ENCODE measurements at regions not wholly inside any gene's neighbourhood (a gene's known extent, or its start where the extent isn't known, plus 50 kb on each side); places are given as distances from the start of the nearest gene placed in this dataset.

DNA sequence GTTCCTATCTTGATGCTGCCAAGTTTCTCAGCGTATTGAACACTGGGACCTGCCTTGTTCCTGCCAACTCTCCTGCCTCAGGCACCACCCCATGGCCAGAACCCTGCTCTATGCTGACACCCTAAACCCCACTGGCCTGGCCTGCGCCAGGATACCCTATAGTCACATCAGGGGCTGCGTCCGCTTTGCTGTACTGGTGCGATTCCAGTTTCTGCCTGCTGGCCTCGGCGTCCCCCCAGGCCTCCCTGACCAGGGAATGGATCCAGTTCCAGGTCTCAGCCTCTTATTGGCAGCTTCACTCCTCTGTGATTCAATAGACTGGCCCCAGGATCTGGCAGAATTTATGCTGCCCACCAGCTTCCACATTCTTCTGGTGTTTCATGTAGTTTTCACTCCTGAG lies 55.0 kb downstream of the GPR6 start:
- H3K36me3 ChIP-seq (ENCODE audit: control insufficient read depth in 2 of 2, insufficient read depth in 2 of 2, low read length in 2 of 2), result no peaks in the 10 kb centered on the region
- no peaks in the 10 kb centered on the region for H3K27me3 ChIP-seq (ENCODE audit: control insufficient read depth in 2 of 2, insufficient read depth in 2 of 2, low read length in 2 of 2)
- no peaks in the 10 kb centered on the region for H3K4me1 ChIP-seq (ENCODE audit: control insufficient read depth in 2 of 2, insufficient read depth in 2 of 2, low read length in 2 of 2)
- H3K27ac ChIP-seq (ENCODE audit: low read depth in 2 of 2, low read length in 2 of 2), result no peak overlapping the region
- no peak overlapping the region for H3K4me3 ChIP-seq (ENCODE audit: low read length in 2 of 2)
- no peaks in the 10 kb centered on the region for H3K9me3 ChIP-seq (ENCODE audit: control insufficient read depth in 2 of 2, low read length in 2 of 2)
- H3K9ac ChIP-seq (ENCODE audit: low read depth in 1 of 2, low read length in 2 of 2), result no peak overlapping the region

DNA sequence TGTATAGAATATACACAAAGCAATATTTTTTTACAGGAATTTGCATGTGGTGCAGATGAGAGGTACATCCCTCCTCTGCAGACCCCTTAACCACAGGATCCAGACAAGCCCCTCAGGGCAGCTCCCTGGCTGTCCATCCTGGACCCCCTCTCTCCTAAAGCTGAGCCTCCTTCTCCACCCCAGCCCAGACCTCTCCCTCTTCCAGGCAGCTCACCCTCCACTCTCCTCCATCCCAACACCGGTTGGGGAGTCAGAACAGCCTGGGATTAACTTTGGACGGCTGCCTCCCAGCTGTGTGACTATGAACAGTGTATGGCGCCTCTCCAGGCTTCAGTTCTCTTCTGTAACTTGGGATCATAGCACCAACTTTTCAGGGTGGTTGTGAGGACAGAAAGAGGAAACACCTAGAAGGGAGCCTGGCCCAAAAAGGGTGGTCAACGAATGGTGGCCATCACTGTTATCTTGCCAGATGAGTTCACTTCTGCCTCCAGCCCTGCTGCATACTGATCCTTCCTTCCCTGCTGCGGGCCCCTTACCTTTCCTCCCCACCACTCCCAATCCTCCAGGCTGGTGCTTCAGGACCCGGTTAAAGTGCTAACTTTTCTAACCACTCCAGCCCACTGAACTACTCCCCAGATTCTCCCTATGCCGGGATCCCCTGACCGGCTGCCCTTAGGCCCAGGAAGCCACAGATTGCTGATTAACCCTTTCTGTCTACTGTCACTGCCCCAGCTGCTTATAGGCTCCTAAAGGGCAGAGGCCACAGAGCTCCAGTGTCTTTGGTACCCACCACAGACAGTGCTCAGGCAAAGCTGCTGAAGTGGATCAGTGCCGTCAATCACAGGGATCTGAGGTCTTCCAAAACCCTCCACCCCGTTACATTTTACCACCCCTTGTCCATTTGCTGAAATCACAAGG lies 55.9 kb downstream of the GPR6 start:
- Histone ChIP-seq H3K4me3 (ENCODE audit: low read length in 2 of 2) (no peak overlapping the region), H3K9ac (ENCODE audit: low read depth in 1 of 2, low read length in 2 of 2) (no peak overlapping the region), H3K27me3 (ENCODE audit: control insufficient read depth in 2 of 2, insufficient read depth in 2 of 2, low read length in 2 of 2) (no peaks in the 10 kb centered on the region), H3K27ac (ENCODE audit: low read depth in 2 of 2, low read length in 2 of 2) (no peak overlapping the region), H3K36me3 (ENCODE audit: control insufficient read depth in 2 of 2, insufficient read depth in 2 of 2, low read length in 2 of 2) (no peaks in the 10 kb centered on the region), H3K9me3 (ENCODE audit: control insufficient read depth in 2 of 2, low read length in 2 of 2) (no peaks in the 10 kb centered on the region), H3K4me1 (ENCODE audit: control insufficient read depth in 2 of 2, insufficient read depth in 2 of 2, low read length in 2 of 2) (no peaks in the 10 kb centered on the region)

GRCh38 chr6:110034667-110035036 lies 56.5 kb downstream of the GPR6 start:
- no peak overlapping the region for H3K4me3 ChIP-seq (ENCODE audit: low read length in 2 of 2)
- no peak overlapping the region for H3K9ac ChIP-seq (ENCODE audit: low read depth in 1 of 2, low read length in 2 of 2)
- H3K36me3 ChIP-seq (ENCODE audit: control insufficient read depth in 2 of 2, insufficient read depth in 2 of 2, low read length in 2 of 2), result no peaks in the 10 kb centered on the region
- H3K4me1 ChIP-seq (ENCODE audit: control insufficient read depth in 2 of 2, insufficient read depth in 2 of 2, low read length in 2 of 2), result peaks cover 0 to 3% of the 10 kb centered on the region in 2 donors
- H3K27me3 ChIP-seq (ENCODE audit: control insufficient read depth in 2 of 2, insufficient read depth in 2 of 2, low read length in 2 of 2), result no peaks in the 10 kb centered on the region
- H3K27ac ChIP-seq (ENCODE audit: low read depth in 2 of 2, low read length in 2 of 2), result no peak overlapping the region
- no peaks in the 10 kb centered on the region for H3K9me3 ChIP-seq (ENCODE audit: control insufficient read depth in 2 of 2, low read length in 2 of 2)

DNA sequence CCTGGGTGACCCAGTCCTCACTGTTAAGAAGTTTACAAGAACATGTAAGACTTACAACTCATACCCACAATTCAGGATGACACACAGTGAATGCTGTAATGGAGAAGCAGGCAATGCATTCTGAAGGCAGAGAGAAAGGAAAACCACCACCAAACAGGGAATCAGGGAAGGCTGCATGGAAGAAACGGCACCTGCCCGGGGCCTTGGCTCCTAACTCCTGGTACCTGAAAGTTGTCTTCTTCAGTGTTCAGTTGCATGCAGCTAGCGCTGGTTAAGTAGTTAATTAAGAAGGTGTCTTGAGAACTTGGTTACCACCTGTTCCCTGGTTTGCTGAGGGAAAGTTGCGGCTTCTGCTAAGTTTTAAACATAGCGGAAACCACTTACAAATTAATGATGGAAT lies 57.2 kb downstream of the GPR6 start:
- H3K4me1 ChIP-seq (ENCODE audit: control insufficient read depth in 2 of 2, insufficient read depth in 2 of 2, low read length in 2 of 2), result peaks cover 3 to 4% of the 10 kb centered on the region in 2 donors
- no peaks in the 10 kb centered on the region for H3K9me3 ChIP-seq (ENCODE audit: control insufficient read depth in 2 of 2, low read length in 2 of 2)
- no peak overlapping the region for H3K27ac ChIP-seq (ENCODE audit: low read depth in 2 of 2, low read length in 2 of 2)
- H3K4me3 ChIP-seq (ENCODE audit: low read length in 2 of 2), result no peak overlapping the region
- H3K9ac ChIP-seq (ENCODE audit: low read depth in 1 of 2, low read length in 2 of 2), result no peak overlapping the region
- H3K27me3 ChIP-seq (ENCODE audit: control insufficient read depth in 2 of 2, insufficient read depth in 2 of 2, low read length in 2 of 2), result no peaks in the 10 kb centered on the region
- H3K36me3 ChIP-seq (ENCODE audit: control insufficient read depth in 2 of 2, insufficient read depth in 2 of 2, low read length in 2 of 2), result no peaks in the 10 kb centered on the region

DNA sequence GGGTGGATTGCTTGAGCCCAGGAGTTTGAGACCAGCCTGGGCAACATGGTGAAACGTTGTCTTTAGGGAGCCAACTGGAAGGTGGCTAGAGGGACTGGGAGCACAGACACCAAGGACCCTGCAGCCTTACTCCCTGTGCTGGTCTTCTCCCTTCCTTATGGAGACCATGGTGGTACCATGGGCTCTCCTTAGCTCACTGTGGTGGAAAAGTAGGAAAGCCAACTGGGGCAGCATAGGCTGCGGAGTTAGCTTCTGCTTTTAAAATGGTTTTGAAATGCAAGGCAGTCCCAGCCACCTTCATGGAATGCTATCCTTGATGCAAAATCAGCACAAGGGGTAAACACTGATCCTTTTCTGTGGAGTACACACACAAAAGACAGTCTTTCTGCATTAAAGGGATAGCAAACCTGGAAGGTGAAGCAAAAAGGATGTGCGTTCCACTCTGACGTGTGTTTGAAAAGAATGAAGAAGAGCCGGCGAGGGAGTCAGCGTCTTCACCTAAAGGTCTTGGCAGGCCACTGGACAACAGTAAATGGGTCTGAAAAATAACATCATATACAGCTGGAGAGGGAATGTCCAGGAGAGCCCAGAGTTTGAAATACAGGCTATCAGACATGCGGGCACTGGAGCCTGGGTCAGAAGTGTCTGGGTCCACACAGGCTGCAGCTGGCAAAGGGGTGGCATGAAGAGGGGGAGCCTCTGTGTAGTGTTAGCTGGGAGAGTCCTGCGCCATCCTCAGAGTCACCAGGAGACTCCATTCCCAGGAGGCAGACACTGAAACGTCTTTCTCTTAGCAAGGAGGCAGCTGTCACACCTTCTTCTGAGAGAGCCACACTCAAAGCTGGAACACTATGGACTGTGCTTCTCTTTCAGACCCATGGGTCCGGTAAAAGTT lies 58.5 kb downstream of the GPR6 start:
- Histone ChIP-seq H3K9ac (ENCODE audit: low read depth in 1 of 2, low read length in 2 of 2) (no peak overlapping the region), H3K36me3 (ENCODE audit: control insufficient read depth in 2 of 2, insufficient read depth in 2 of 2, low read length in 2 of 2) (no peaks in the 10 kb centered on the region), H3K9me3 (ENCODE audit: control insufficient read depth in 2 of 2, low read length in 2 of 2) (no peaks in the 10 kb centered on the region), H3K27ac (ENCODE audit: low read depth in 2 of 2, low read length in 2 of 2) (no peak overlapping the region), H3K4me3 (ENCODE audit: low read length in 2 of 2) (no peak overlapping the region), H3K4me1 (ENCODE audit: control insufficient read depth in 2 of 2, insufficient read depth in 2 of 2, low read length in 2 of 2) (peaks cover 3 to 4% of the 10 kb centered on the region in 2 donors), H3K27me3 (ENCODE audit: control insufficient read depth in 2 of 2, insufficient read depth in 2 of 2, low read length in 2 of 2) (no peaks in the 10 kb centered on the region)

GRCh38 chr6:110037726-110038295 lies 59.7 kb downstream of the GPR6 start:
- no peak overlapping the region for H3K9ac ChIP-seq (ENCODE audit: low read depth in 1 of 2, low read length in 2 of 2)
- H3K9me3 ChIP-seq (ENCODE audit: control insufficient read depth in 2 of 2, low read length in 2 of 2), result no peaks in the 10 kb centered on the region
- no peaks in the 10 kb centered on the region for H3K36me3 ChIP-seq (ENCODE audit: control insufficient read depth in 2 of 2, insufficient read depth in 2 of 2, low read length in 2 of 2)
- H3K27me3 ChIP-seq (ENCODE audit: control insufficient read depth in 2 of 2, insufficient read depth in 2 of 2, low read length in 2 of 2), result no peaks in the 10 kb centered on the region
- H3K4me3 ChIP-seq (ENCODE audit: low read length in 2 of 2), result no peak overlapping the region
- no peak overlapping the region for H3K27ac ChIP-seq (ENCODE audit: low read depth in 2 of 2, low read length in 2 of 2)
- peaks cover 3 to 4% of the 10 kb centered on the region in 2 donors for H3K4me1 ChIP-seq (ENCODE audit: control insufficient read depth in 2 of 2, insufficient read depth in 2 of 2, low read length in 2 of 2)

DNA sequence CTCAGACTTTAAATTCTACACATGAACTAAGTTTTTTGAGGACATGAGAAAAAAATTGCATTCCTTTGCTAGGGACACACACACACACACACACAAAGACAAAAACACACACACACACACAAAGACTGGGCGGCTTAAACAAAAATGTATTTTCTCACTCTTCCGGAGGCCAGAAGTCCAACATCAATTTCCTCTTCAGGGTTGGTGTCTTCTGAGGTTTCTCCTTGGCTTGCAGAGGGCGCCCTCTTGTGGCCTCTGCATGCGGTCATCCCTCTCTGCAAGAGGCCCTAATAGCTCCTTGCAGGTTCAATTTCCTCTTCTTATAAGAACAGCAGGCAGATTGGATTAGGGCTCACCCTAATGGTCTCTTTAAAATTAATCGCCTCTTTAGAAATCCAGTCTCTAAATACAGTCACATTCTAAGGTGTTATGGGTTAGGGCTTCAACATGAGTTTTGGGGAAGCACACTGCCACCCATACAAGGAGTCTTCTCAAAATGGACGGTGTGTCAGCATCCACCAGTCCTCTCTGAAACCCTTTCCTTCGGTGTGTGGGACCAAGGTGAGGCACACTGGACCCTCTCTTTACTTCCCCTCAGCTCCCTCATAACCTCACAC lies 61.4 kb downstream of the GPR6 start:
- peak overlapping the region; percentile 32 to 62 for H3K9ac ChIP-seq (ENCODE audit: low read depth in 1 of 2, low read length in 2 of 2)
- no peaks in the 10 kb centered on the region for H3K36me3 ChIP-seq (ENCODE audit: control insufficient read depth in 2 of 2, insufficient read depth in 2 of 2, low read length in 2 of 2)
- H3K4me3 ChIP-seq (ENCODE audit: low read length in 2 of 2), result peak overlapping the region; percentile 64 to 73
- H3K4me1 ChIP-seq (ENCODE audit: control insufficient read depth in 2 of 2, insufficient read depth in 2 of 2, low read length in 2 of 2), result peaks cover 3 to 4% of the 10 kb centered on the region in 2 donors
- H3K27me3 ChIP-seq (ENCODE audit: control insufficient read depth in 2 of 2, insufficient read depth in 2 of 2, low read length in 2 of 2), result no peaks in the 10 kb centered on the region
- H3K27ac ChIP-seq (ENCODE audit: low read depth in 2 of 2, low read length in 2 of 2), result peak overlapping the region; percentile 23 to 64
- no peaks in the 10 kb centered on the region for H3K9me3 ChIP-seq (ENCODE audit: control insufficient read depth in 2 of 2, low read length in 2 of 2)

- H3K27ac ChIP-seq (ENCODE audit: low read depth in 2 of 2, low read length in 2 of 2), result peak overlapping the region; percentile 23 to 64
- H3K4me3 ChIP-seq (ENCODE audit: low read length in 2 of 2), result peak overlapping the region; percentile 64 to 73
- peaks cover 3 to 4% of the 10 kb centered on the region in 2 donors for H3K4me1 ChIP-seq (ENCODE audit: control insufficient read depth in 2 of 2, insufficient read depth in 2 of 2, low read length in 2 of 2)
- H3K9ac ChIP-seq (ENCODE audit: low read depth in 1 of 2, low read length in 2 of 2), result peak overlapping the region; percentile 32 to 62
- H3K36me3 ChIP-seq (ENCODE audit: control insufficient read depth in 2 of 2, insufficient read depth in 2 of 2, low read length in 2 of 2), result no peaks in the 10 kb centered on the region
- H3K27me3 ChIP-seq (ENCODE audit: control insufficient read depth in 2 of 2, insufficient read depth in 2 of 2, low read length in 2 of 2), result no peaks in the 10 kb centered on the region
- H3K9me3 ChIP-seq (ENCODE audit: control insufficient read depth in 2 of 2, low read length in 2 of 2), result no peaks in the 10 kb centered on the region
These were observed 61.9 kb downstream of the GPR6 start for GRCh38 chr6:110039981-110040383.

DNA sequence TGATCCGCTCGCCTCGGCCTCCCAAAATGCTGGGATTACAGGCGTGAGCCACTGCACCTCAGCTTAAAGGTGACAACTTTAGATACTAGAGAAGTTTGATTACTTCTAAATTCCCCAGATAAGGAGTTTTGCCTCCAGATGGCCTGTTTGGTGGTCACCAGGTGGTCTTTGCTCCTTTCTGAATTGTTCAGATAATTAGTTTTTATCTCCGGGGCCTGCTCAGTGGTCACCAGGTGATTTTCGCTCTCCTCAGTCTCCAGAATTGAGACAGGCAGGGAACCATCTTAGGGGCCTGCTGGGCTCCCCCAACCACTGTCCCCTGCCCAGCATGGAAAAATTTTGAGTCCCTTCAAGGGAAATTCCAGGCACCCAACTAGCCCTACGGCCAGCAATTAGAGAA lies 62.6 kb downstream of the GPR6 start:
- Histone ChIP-seq H3K4me3 (ENCODE audit: low read length in 2 of 2) (no peak overlapping the region), H3K9ac (ENCODE audit: low read depth in 1 of 2, low read length in 2 of 2) (no peak overlapping the region), H3K27ac (ENCODE audit: low read depth in 2 of 2, low read length in 2 of 2) (no peak overlapping the region), H3K27me3 (ENCODE audit: control insufficient read depth in 2 of 2, insufficient read depth in 2 of 2, low read length in 2 of 2) (no peaks in the 10 kb centered on the region), H3K9me3 (ENCODE audit: control insufficient read depth in 2 of 2, low read length in 2 of 2) (no peaks in the 10 kb centered on the region), H3K4me1 (ENCODE audit: control insufficient read depth in 2 of 2, insufficient read depth in 2 of 2, low read length in 2 of 2) (peaks cover 3 to 4% of the 10 kb centered on the region in 2 donors), H3K36me3 (ENCODE audit: control insufficient read depth in 2 of 2, insufficient read depth in 2 of 2, low read length in 2 of 2) (no peaks in the 10 kb centered on the region)

All from mucosa of rectum (tissue), 2 donors.